HEK293T (cell line): ENCODE measurements at regions not wholly inside any gene's neighbourhood (a gene's known extent, or its start where the extent isn't known, plus 50 kb on each side); places are given as distances from the start of the nearest gene placed in this dataset.
"Not testable (repeated sequence)": the region's sequence is repeated elsewhere in the genome, so short reads cannot be mapped to it uniquely, and the experiment has no call there.

ENCODE experiments used
- CTCF ChIA-PET: fragments of 350-600 bp; formaldehyde crosslinking; extraction: SDS; loops from one replicate; lab custom pipeline; 2021; ENCODE audit warnings: antibody characterized with exemption, inconsistent platforms; lab: Yijun Ruan, JAX
- POLR2A ChIA-PET: fragments of 350-600 bp; formaldehyde crosslinking; extraction: SDS; loops from one replicate; lab custom pipeline; 2020; ENCODE audit warnings: antibody characterized with exemption, inconsistent platforms; lab: Yijun Ruan, JAX
- DNase-seq: peaks from one replicate; pipeline ENCODE4 v3.0.0; 2012; ENCODE audit warnings: mixed read lengths; ENCODE audit errors: extremely low spot score
- ARNT ChIP-seq: fragments of 450-650 bp; IDR thresholded peaks from 2 replicates; pipeline ENCODE4 v1.6.1; 2017; ENCODE audit warnings: mild to moderate bottlenecking
- BHLHE40 ChIP-seq: fragments of 450-650 bp; IDR thresholded peaks from 2 replicates; pipeline ENCODE4 v1.6.1; 2016; ENCODE audit warnings: mild to moderate bottlenecking, moderate library complexity, borderline replicate concordance
- CTBP1 ChIP-seq: fragments of 450-650 bp; IDR thresholded peaks from 2 replicates; pipeline ENCODE4 v1.6.1; 2016; ENCODE audit warnings: borderline replicate concordance
- ELF4 ChIP-seq: fragments of 450-650 bp; IDR thresholded peaks from 2 replicates; pipeline ENCODE4 v1.6.1; 2017; ENCODE audit warnings: antibody characterized with exemption
- FOXA1 ChIP-seq: fragments of 450-650 bp; IDR thresholded peaks from 2 replicates; pipeline ENCODE4 v1.6.1; 2016; ENCODE audit warnings: mild to moderate bottlenecking
- FOXK2 ChIP-seq: fragments of 450-650 bp; IDR thresholded peaks from 2 replicates; pipeline ENCODE4 v1.6.1; 2016; ENCODE audit warnings: mild to moderate bottlenecking
- FOXM1 ChIP-seq: fragments of 450-650 bp; IDR thresholded peaks from 2 replicates; pipeline ENCODE4 v1.6.1; 2017; ENCODE audit warnings: mild to moderate bottlenecking, borderline replicate concordance
- HDGF ChIP-seq: fragments of 450-650 bp; IDR thresholded peaks from 2 replicates; pipeline ENCODE4 v1.6.1; 2017; ENCODE audit warnings: antibody characterized with exemption, borderline replicate concordance
- L3MBTL2 ChIP-seq: fragments of 450-650 bp; conservative IDR thresholded peaks from 2 replicates; pipeline ENCODE4 v1.6.1; 2016; ENCODE audit warnings: mild to moderate bottlenecking
- LEF1 ChIP-seq: fragments of 450-650 bp; IDR thresholded peaks from 2 replicates; pipeline ENCODE4 v1.6.1; 2017; ENCODE audit warnings: mild to moderate bottlenecking, borderline replicate concordance
- NFRKB ChIP-seq: fragments of 450-650 bp; IDR thresholded peaks from 2 replicates; pipeline ENCODE4 v1.6.1; 2016; ENCODE audit warnings: mild to moderate bottlenecking, moderate library complexity
- SP1 ChIP-seq: fragments of 450-650 bp; IDR thresholded peaks from 2 replicates; pipeline ENCODE4 v1.6.1; 2017
- SUZ12 ChIP-seq: fragments of 450-650 bp; IDR thresholded peaks from 2 replicates; pipeline ENCODE4 v1.6.1; 2016; ENCODE audit warnings: mild to moderate bottlenecking
- TARDBP ChIP-seq: fragments of 450-650 bp; IDR thresholded peaks from 2 replicates; pipeline ENCODE4 v1.6.1; 2016
- ZNF384 ChIP-seq: fragments of 450-650 bp; IDR thresholded peaks from 2 replicates; pipeline ENCODE4 v1.6.1; 2016
- TF ChIP-seq, protein P1 (sequence below): fragments of 450-650 bp; IDR thresholded peaks from 2 replicates; pipeline ENCODE4 v1.6.1; 2016

DNA sequence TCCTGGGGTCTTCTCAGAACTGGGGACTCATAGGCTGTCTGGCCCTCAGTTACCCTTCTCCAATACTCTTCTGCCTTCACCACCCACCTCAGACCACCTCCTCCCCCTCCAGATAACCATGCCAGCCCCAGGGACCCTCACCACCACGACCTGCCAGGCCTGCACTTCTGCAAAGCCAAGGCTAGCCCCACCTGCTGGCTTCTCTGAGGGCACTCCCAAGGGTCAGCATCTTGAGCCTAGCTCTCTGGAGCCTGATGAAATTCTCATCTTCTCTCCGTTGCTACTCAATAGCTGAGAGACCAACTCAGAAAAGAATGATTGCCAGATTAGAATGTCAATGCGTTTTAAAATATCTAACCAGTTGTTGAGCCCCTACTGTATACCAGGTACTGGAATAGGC, 56.1 kb upstream of the LYRM9 start:
- TF ChIP-seq ZNF384 (no peak), ELF4 (no peak), HDGF (no peak), L3MBTL2 (no peak), BHLHE40 (no peak), CTBP1 (no peak), NFRKB (no peak), FOXK2 (no peak)
- TF ChIP-seq, protein P1, sequence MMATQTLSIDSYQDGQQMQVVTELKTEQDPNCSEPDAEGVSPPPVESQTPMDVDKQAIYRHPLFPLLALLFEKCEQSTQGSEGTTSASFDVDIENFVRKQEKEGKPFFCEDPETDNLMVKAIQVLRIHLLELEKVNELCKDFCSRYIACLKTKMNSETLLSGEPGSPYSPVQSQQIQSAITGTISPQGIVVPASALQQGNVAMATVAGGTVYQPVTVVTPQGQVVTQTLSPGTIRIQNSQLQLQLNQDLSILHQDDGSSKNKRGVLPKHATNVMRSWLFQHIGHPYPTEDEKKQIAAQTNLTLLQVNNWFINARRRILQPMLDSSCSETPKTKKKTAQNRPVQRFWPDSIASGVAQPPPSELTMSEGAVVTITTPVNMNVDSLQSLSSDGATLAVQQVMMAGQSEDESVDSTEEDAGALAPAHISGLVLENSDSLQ = no peak
- ChIA-PET POLR2A (no interaction called here), CTCF (interaction anchor here (0.7 to 0.9 kb wide), 2 partner anchors 34 to 56 kb away, joined by 3 read pairs; partner anchors contain the start of gene LYRM9)
- no peak for DNase-seq

DNA sequence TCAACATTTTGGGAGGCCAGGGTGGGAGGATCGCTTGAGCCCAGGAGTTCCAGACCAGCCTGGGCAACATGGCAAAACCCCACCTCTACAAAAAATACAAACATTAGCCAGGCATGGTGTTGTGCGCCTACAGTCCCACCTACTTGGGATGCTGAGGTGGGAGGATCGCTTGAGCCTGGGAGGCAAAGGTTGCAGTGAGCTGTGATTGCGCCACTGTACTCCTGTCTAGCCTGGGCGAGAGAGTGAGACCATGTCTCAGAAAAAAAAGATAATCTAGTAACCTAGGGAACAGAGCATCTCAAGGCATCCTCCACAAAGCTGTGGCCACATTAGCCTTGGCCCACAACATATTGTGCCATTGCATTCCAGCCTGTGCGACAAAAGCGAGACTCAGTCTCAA, 57.1 kb upstream of the LYRM9 start:
- POLR2A ChIA-PET, DNase-seq, CTCF ChIA-PET: not testable (repeated sequence)

GRCh38 chr17:27950995-27951394, 57.8 kb upstream of the LYRM9 start:
- ChIA-PET POLR2A (no interaction called here), CTCF (no interaction called here)
- TF ChIP-seq ZNF384 (no peak), FOXK2 (no peak), HDGF (no peak), FOXM1 (no peak)
- no peak for DNase-seq

DNA sequence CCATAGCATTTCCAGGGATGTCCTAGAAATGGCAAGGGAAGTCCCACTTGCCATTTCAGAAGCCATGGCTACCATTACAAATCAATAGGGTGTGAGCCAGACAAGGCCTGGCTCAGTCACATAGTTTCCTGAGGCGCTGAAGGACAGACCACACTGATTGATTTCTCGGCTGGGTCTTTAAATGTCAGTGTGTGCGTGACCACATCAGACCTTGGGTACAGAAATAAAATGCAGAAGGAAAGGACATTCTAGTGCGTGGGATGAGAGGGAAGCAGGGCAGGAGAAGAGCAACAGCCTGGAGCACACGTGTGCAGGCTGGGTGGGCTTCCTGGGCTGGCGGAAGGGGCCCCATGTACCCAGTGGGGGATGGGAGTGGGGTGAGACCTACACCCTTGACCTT, 58.7 kb upstream of the LYRM9 start:
- CTCF ChIA-PET = no interaction called here
- TF ChIP-seq, protein P1 = no peak
- TF ChIP-seq SUZ12 = no peak
- TF ChIP-seq ELF4 = no peak
- no peak for TF ChIP-seq HDGF
- no peak for TF ChIP-seq FOXM1
- no peak for TF ChIP-seq FOXA1
- no peak for TF ChIP-seq CTBP1
- TF ChIP-seq ARNT = no peak
- no peak for TF ChIP-seq SP1
- no peak for TF ChIP-seq TARDBP
- TF ChIP-seq FOXK2 = no peak
- TF ChIP-seq ZNF384 = no peak
- TF ChIP-seq NFRKB = no peak
- no peak for TF ChIP-seq L3MBTL2
- TF ChIP-seq LEF1 = no peak
- TF ChIP-seq BHLHE40 = no peak
- POLR2A ChIA-PET = no interaction called here
- DNase-seq = no peak

DNA sequence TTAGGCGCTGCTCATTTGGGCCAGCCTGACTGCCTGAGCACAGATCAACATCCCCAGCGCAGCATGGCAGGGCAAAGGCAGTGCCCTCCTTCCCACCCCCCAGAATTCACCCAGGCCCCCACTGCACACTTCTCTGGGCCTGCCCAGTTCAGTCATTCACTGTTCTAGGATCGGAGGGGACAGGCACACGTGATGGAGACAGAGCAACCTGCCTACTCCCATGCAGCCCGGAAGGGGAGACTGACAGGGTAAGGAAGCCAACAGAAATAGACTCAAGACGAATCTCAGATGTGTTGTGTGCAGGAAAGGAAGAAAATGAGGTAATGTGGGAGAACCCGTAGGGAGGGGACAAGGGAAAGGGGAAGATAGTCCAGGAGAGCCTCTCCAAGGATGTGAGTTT, 59.2 kb upstream of the LYRM9 start:
- ChIA-PET POLR2A (no interaction called here), CTCF (no interaction called here)
- no peak for TF ChIP-seq SUZ12
- no peak for TF ChIP-seq ZNF384
- no peak for TF ChIP-seq ARNT
- TF ChIP-seq FOXM1 = no peak
- TF ChIP-seq CTBP1 = no peak
- no peak for TF ChIP-seq TARDBP
- no peak for TF ChIP-seq BHLHE40
- TF ChIP-seq NFRKB = no peak
- no peak for TF ChIP-seq HDGF
- TF ChIP-seq FOXK2 = no peak
- TF ChIP-seq L3MBTL2 = no peak
- TF ChIP-seq LEF1 = no peak
- TF ChIP-seq FOXA1 = no peak
- no peak for TF ChIP-seq SP1
- TF ChIP-seq ELF4 = no peak
- TF ChIP-seq, protein P1 = no peak
- no peak for DNase-seq

DNA sequence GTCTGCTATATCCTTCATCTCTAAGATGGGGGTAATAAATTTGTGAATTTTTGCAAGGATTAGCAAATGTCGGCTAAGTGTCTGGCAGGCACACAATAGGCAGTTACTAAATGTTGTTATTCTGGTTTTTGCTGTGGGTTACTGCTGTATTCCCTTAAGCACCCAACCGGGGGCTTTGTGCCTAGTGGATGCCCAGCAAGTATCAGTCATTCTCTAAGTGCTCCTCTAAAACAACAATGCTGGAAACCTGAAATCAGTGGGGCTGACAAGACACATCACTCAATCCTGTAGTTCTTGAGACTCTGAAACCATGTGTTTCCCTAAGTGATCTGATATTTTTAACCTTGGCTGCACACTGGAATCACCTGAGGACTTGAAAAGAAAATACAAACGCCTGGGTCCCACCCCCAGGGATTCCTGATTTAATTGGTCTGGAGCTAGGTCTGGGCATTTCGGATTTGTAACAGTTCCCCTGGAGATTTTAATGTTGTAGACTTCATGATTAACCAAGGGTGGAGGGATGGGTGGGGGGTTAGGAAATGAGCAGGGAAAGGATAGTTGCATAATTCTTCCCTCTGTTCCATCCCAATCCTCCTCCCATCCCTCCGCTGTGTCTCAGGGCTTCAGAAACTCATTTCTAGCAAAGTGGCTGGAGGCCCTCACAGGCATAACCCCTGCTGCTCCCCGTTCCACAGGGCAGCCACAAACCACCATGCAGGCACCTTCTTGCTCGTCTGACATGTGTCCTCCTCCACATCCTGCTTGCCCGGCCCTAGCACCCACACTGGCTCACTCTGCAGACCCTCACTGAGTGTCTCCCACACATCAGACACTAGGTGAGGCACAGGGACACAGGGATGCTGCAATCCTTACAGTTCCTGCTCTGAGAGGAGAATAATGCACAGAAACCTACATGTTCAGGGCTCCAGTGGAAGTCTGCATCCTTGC, 61.7 kb upstream of the LYRM9 start:
- DNase-seq = no peak
- TF ChIP-seq LEF1 (no peak), HDGF (no peak), FOXA1 (no peak), SUZ12 (no peak), SP1 (no peak), NFRKB (no peak), L3MBTL2 (no peak), FOXK2 (no peak), CTBP1 (no peak), ELF4 (no peak), FOXM1 (no peak)
- TF ChIP-seq, protein P1 = no peak
- CTCF ChIA-PET = no interaction called here
- POLR2A ChIA-PET = no interaction called here
